Neural cell (in vitro differentiated cells): ENCODE measurements at regions not wholly inside any gene's neighbourhood (a gene's known extent, or its start where the extent isn't known, plus 50 kb on each side); places are given as distances from the start of the nearest gene placed in this dataset.

Experiments
- H2AFZ ChIP-seq: fragments of 200-600, 300-800 bp; sonication (generic), shearing (Covaris generic); 2 replicates; pipeline ENCODE4 v1.6.0; 2014; ENCODE audit warnings: low read depth, mild to moderate bottlenecking, antibody characterized with exemption, low read length, moderate library complexity
- H3F3A ChIP-seq: fragments of 200-600 bp; shearing (Covaris generic); 2 replicates; pipeline ENCODE4 v1.6.1; 2016; ENCODE audit warnings: mild to moderate bottlenecking, moderate library complexity, mixed read lengths, antibody characterized with exemption, low read length; ENCODE audit not compliant: insufficient read depth, poor library complexity, severe bottlenecking
- H3K27ac ChIP-seq: fragments of 200-600, 300-800 bp; sonication (generic), shearing (Covaris generic); 2 replicates; pipeline ENCODE4 v1.5.1; 2014; ENCODE audit warnings: mild to moderate bottlenecking, low read length, moderate library complexity
- H3K27me3 ChIP-seq: fragments of 300-800, 200-600 bp; sonication (generic), shearing (Covaris generic); 2 replicates; pipeline ENCODE4 v1.6.0; 2014; ENCODE audit warnings: mild to moderate bottlenecking, low read depth, low read length, moderate library complexity; ENCODE audit not compliant: insufficient read depth
- H3K36me3 ChIP-seq: fragments of 300-800, 200-600 bp; sonication (generic), shearing (Covaris generic); 2 replicates; pipeline ENCODE4 v1.5.1; 2014; ENCODE audit warnings: mild to moderate bottlenecking, antibody characterized with exemption, low read length, moderate library complexity; ENCODE audit not compliant: insufficient read depth
- H3K4me2 ChIP-seq: fragments of 300-800, 200-600 bp; sonication (generic), shearing (Covaris generic); 2 replicates; pipeline ENCODE4 v1.6.0; 2014; ENCODE audit warnings: mild to moderate bottlenecking, low read length
- H3K4me3 ChIP-seq: fragments of 300-800, 200-600 bp; sonication (generic), shearing (Covaris generic); 2 replicates; pipeline ENCODE4 v1.5.1; 2014; ENCODE audit warnings: mild to moderate bottlenecking, low read length, moderate library complexity
- H3K79me2 ChIP-seq: fragments of 200-600 bp; shearing (Covaris generic); replicated peaks from 2 replicates; pipeline ENCODE4 v1.6.0; 2014; ENCODE audit warnings: mild to moderate bottlenecking, low read length, moderate library complexity; ENCODE audit not compliant: insufficient read depth
- H3K9ac ChIP-seq: fragments of 300-800, 200-600 bp; sonication (generic), shearing (Covaris generic); 2 replicates; pipeline ENCODE4 v1.6.1; 2016; ENCODE audit warnings: mild to moderate bottlenecking, low read length, mixed read lengths
- H3K9me2 ChIP-seq: fragments of 200-600 bp; shearing (Covaris generic); 2 replicates; pipeline ENCODE4 v1.6.1; 2016; ENCODE audit warnings: mild to moderate bottlenecking, low read length, mixed read lengths; ENCODE audit not compliant: insufficient read depth
- H3K9me3 ChIP-seq: fragments of 200-600, 300-800 bp; sonication (generic), shearing (Covaris generic); 2 replicates; pipeline ENCODE4 v1.6.1; 2016; ENCODE audit warnings: mild to moderate bottlenecking, mixed run types, low read length, moderate library complexity, mixed read lengths
- H4K20me1 ChIP-seq: fragments of 200-600 bp; shearing (Covaris generic); 2 replicates; pipeline ENCODE4 v1.6.1; 2016; ENCODE audit warnings: mild to moderate bottlenecking, mixed run types; ENCODE audit not compliant: insufficient read depth
- CTCF ChIP-seq: fragments of 450-650 bp; IDR thresholded peaks from 2 replicates; pipeline ENCODE4 v1.5.1; 2014; ENCODE audit warnings: antibody characterized with exemption, mild to moderate bottlenecking, moderate library complexity; ENCODE audit not compliant: poor library complexity, severe bottlenecking
- EP300 ChIP-seq: fragments of 450-650 bp; conservative IDR thresholded peaks from 2 replicates; pipeline ENCODE4 v1.6.1; 2014; ENCODE audit warnings: antibody characterized with exemption, mild to moderate bottlenecking, moderate library complexity; ENCODE audit not compliant: poor library complexity, severe bottlenecking
- EZH2 ChIP-seq: fragments of 200-600, 300-800 bp; shearing (Covaris generic), sonication (generic); IDR thresholded peaks from 2 replicates; pipeline ENCODE4 v1.6.1; 2014; ENCODE audit warnings: antibody characterized with exemption, low read length, borderline replicate concordance, mild to moderate bottlenecking; ENCODE audit not compliant: insufficient read depth, poor library complexity, severe bottlenecking
- MXI1 ChIP-seq: fragments of 450-650 bp; conservative IDR thresholded peaks from 2 replicates; pipeline ENCODE4 v1.6.1; 2014; ENCODE audit warnings: antibody characterized with exemption, mild to moderate bottlenecking; ENCODE audit not compliant: poor library complexity, severe bottlenecking
- POLR2AphosphoS5 ChIP-seq: IDR thresholded peaks from 2 replicates; pipeline ENCODE4 v1.6.1; 2012
- RAD21 ChIP-seq: fragments of 450-650 bp; conservative IDR thresholded peaks from 2 replicates; pipeline ENCODE4 v1.6.1; 2014; ENCODE audit warnings: antibody characterized with exemption, mild to moderate bottlenecking, moderate library complexity
- SMC3 ChIP-seq: fragments of 450-650 bp; conservative IDR thresholded peaks from 2 replicates; pipeline ENCODE4 v1.6.1; 2014; ENCODE audit warnings: antibody characterized with exemption, mild to moderate bottlenecking, moderate library complexity; ENCODE audit not compliant: poor library complexity
- TAF1 ChIP-seq: IDR thresholded peaks from 2 replicates; pipeline ENCODE4 v1.6.1; 2012; ENCODE audit warnings: low read depth
- TF ChIP-seq, protein P1 (sequence below): IDR thresholded peaks from 2 replicates; pipeline ENCODE4 v1.6.1; 2012; ENCODE audit warnings: borderline replicate concordance

- Histone ChIP-seq H3F3A (no peaks in the 10 kb centered on the region), H3K4me3 (no peak overlapping the region), H3K9ac (no peak overlapping the region), H2AFZ (no peak overlapping the region), H3K27me3 (no peaks in the 10 kb centered on the region), H3K36me3 (no peaks in the 10 kb centered on the region), H3K4me2 (no peak overlapping the region), H3K9me2 (no peaks in the 10 kb centered on the region), H3K9me3 (no peaks in the 10 kb centered on the region), H4K20me1 (no peaks in the 10 kb centered on the region), H3K27ac (no peak overlapping the region), H3K79me2 (no peaks in the 10 kb centered on the region)
- TF ChIP-seq EZH2 (no peak), CTCF (no peak), SMC3 (no peak), RAD21 (no peak), TAF1 (no peak), EP300 (no peak), POLR2AphosphoS5 (no peak), MXI1 (no peak)
- TF ChIP-seq, protein P1, sequence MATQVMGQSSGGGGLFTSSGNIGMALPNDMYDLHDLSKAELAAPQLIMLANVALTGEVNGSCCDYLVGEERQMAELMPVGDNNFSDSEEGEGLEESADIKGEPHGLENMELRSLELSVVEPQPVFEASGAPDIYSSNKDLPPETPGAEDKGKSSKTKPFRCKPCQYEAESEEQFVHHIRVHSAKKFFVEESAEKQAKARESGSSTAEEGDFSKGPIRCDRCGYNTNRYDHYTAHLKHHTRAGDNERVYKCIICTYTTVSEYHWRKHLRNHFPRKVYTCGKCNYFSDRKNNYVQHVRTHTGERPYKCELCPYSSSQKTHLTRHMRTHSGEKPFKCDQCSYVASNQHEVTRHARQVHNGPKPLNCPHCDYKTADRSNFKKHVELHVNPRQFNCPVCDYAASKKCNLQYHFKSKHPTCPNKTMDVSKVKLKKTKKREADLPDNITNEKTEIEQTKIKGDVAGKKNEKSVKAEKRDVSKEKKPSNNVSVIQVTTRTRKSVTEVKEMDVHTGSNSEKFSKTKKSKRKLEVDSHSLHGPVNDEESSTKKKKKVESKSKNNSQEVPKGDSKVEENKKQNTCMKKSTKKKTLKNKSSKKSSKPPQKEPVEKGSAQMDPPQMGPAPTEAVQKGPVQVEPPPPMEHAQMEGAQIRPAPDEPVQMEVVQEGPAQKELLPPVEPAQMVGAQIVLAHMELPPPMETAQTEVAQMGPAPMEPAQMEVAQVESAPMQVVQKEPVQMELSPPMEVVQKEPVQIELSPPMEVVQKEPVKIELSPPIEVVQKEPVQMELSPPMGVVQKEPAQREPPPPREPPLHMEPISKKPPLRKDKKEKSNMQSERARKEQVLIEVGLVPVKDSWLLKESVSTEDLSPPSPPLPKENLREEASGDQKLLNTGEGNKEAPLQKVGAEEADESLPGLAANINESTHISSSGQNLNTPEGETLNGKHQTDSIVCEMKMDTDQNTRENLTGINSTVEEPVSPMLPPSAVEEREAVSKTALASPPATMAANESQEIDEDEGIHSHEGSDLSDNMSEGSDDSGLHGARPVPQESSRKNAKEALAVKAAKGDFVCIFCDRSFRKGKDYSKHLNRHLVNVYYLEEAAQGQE, result no peak
Observed at GRCh38 chr1:56313560-56313959, 265.8 kb downstream of the PLPP3 start.

GRCh38 chr1:56311766-56312165, 267.6 kb downstream of the PLPP3 start:
- Histone ChIP-seq H3F3A (no peaks in the 10 kb centered on the region), H2AFZ (no peak overlapping the region), H3K27ac (no peak overlapping the region), H3K27me3 (no peaks in the 10 kb centered on the region), H3K4me2 (no peak overlapping the region), H3K9me2 (no peaks in the 10 kb centered on the region), H3K9me3 (no peaks in the 10 kb centered on the region), H3K9ac (no peak overlapping the region), H3K79me2 (no peaks in the 10 kb centered on the region), H4K20me1 (no peaks in the 10 kb centered on the region), H3K36me3 (no peaks in the 10 kb centered on the region), H3K4me3 (no peak overlapping the region)
- TF ChIP-seq MXI1 (no peak), TAF1 (no peak), EP300 (no peak), RAD21 (no peak), EZH2 (no peak), POLR2AphosphoS5 (no peak), SMC3 (no peak), CTCF (no peak)
- TF ChIP-seq, protein P1, result no peak
